GM23248 (cell line): ENCODE measurements at regions not wholly inside any gene's neighbourhood (a gene's known extent, or its start where the extent isn't known, plus 50 kb on each side); places are given as distances from the start of the nearest gene placed in this dataset.

ENCODE experiments used
- DNase-seq: peaks from one replicate; pipeline ENCODE4 v3.0.0-alpha.2; 2015
- H2AFZ ChIP-seq: fragments of 200-600 bp; sonication (generic); 2 replicates; pipeline ENCODE4 v1.6.1; 2016; ENCODE audit warnings: antibody characterized with exemption
- H3F3A ChIP-seq: fragments of 200-600 bp; sonication (generic); 2 replicates; pipeline ENCODE4 v1.6.1; 2016; ENCODE audit warnings: mild to moderate bottlenecking, antibody characterized with exemption, mixed run types; ENCODE audit not compliant: insufficient read depth
- H3K27ac ChIP-seq: fragments of 200-600 bp; sonication (generic); 2 replicates; pipeline ENCODE4 v1.5.1; 2016; ENCODE audit warnings: mild to moderate bottlenecking
- H3K27me3 ChIP-seq: fragments of 200-600 bp; sonication (generic); replicated peaks from 2 replicates; pipeline ENCODE4 v1.6.1; 2016; ENCODE audit warnings: mild to moderate bottlenecking; ENCODE audit not compliant: insufficient read depth
- H3K36me3 ChIP-seq: fragments of 200-600 bp; sonication (generic); 2 replicates; pipeline ENCODE4 v1.6.1; 2016; ENCODE audit warnings: low read depth, mild to moderate bottlenecking
- H3K4me1 ChIP-seq: fragments of 200-600 bp; sonication (generic); 2 replicates; pipeline ENCODE4 v1.6.1; 2016; ENCODE audit warnings: mild to moderate bottlenecking; ENCODE audit not compliant: insufficient read depth
- H3K4me2 ChIP-seq: fragments of 200-600 bp; sonication (generic); one replicate; pipeline ENCODE4 v1.6.1; 2016; ENCODE audit warnings: mild to moderate bottlenecking; ENCODE audit not compliant: unreplicated experiment
- H3K4me3 ChIP-seq: fragments of 200-600 bp; sonication (generic); 2 replicates; pipeline ENCODE4 v1.5.1; 2016; ENCODE audit warnings: mild to moderate bottlenecking
- H3K79me2 ChIP-seq: fragments of 200-600 bp; sonication (generic); 2 replicates; pipeline ENCODE4 v1.6.1; 2016; ENCODE audit warnings: mild to moderate bottlenecking; ENCODE audit not compliant: insufficient read depth
- H3K9ac ChIP-seq: fragments of 200-600 bp; sonication (generic); 2 replicates; pipeline ENCODE4 v1.6.1; 2016; ENCODE audit warnings: mild to moderate bottlenecking
- H3K9me2 ChIP-seq: fragments of 200-600 bp; sonication (generic); 2 replicates; pipeline ENCODE4 v1.6.1; 2016; ENCODE audit warnings: mixed run types, mild to moderate bottlenecking, moderate library complexity; ENCODE audit not compliant: insufficient read depth
- H3K9me3 ChIP-seq: fragments of 200-600 bp; sonication (generic); one replicate; pipeline ENCODE4 v1.6.1; 2017; ENCODE audit warnings: low read depth
- H4K20me1 ChIP-seq: fragments of 200-600 bp; sonication (generic); 2 replicates; pipeline ENCODE4 v1.6.0; 2016; ENCODE audit not compliant: insufficient read depth
- EZH2 ChIP-seq: fragments of 200-600 bp; sonication (generic); IDR thresholded peaks from 2 replicates; pipeline ENCODE4 v1.6.1; 2018; ENCODE audit warnings: antibody characterized with exemption, mild to moderate bottlenecking; ENCODE audit not compliant: insufficient read depth, poor library complexity, severe bottlenecking
- EZH2phosphoT487 ChIP-seq: fragments of 200-600 bp; sonication (generic); IDR thresholded peaks from 2 replicates; pipeline ENCODE4 v1.6.1; 2018; ENCODE audit warnings: antibody characterized with exemption, moderate library complexity, mild to moderate bottlenecking, low read depth; ENCODE audit not compliant: insufficient read depth
- WGBS, 2 experiments: methylation state at CpG; one replicate each; pipeline ENCODE4 v1.1.6; 2015 to 2017; ENCODE audit warnings: low lambda C conversion rate in 2 of 2, low coverage in 1 of 2; ENCODE audit errors: missing lambda C conversion rate in 2 of 2; 5-methylcytosine and 5-hydroxymethylcytosine counted together
- in situ Hi-C: fragments of 300-500 bp; cut with MboI; formaldehyde crosslinking; loops from 2 replicates; pipeline ENCODE4 v1.15.0; 2020

DNA sequence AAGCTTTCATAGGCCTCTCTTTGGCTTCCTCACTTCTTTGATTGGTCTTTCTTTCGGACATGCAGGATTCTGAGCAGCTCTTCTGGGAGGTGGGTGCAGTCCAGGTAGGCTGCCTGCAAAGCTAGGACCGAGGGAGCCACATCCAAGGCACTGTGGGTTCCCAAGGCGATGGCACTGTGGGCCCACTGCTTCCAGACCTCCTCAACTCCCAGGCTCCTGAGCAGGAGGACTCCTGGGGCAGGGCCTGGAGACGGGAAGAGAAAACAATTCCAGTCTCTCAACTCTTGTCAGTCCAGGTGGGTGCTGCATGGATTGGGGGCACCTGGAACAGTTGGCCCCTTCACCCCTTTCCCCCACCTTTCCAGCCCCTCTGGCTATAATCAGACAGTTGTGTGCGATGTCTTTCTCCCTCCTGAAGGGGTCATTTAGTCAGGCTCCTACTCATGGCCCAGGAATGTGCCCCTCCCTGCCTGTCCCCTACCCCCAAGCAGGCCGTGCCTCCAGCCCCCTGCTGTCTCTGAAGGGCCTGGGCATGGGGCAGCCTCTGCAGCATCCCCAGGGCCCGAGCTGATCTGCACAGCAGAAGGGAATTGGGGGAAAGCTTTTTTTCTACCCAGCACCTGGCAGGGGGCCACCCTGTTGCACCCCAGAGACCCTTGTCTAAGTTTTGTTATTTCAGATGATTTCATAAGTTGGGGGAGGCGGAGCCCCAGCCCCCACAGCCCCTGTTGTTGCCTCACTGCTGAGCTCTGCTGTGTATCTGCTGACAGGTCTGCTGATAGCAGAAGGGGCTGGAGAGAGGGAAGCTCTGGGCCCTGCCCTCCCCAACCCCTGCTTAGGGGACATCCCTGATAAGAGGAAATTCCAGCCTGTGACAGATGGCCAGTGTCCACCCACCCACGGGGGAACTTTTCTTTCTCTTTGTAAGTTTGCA, 330.3 kb downstream of the SEC14L1 start:
- WGBS, 2 experiments: 59% methylated on average over 9 of the region's 9 CpGs
- Histone ChIP-seq H3K27ac (no peak overlapping the region; the same call in 1 of the 2 replicates), H3K4me3 (no peak overlapping the region), H3K36me3 (no peaks in the 10 kb centered on the region), H3K4me1 (peaks cover 60% of the 10 kb centered on the region), H2AFZ (no peak overlapping the region), H4K20me1 (peaks cover 51% of the 10 kb centered on the region), H3K9me2 (no peaks in the 10 kb centered on the region), H3K79me2 (peaks cover 100% of the 10 kb centered on the region), H3K9ac (0 out of 2 replicates have a peak overlapping the region, but pooled peaks have one; percentile 12), H3K27me3 (no peaks in the 10 kb centered on the region), H3F3A (peaks cover 32% of the 10 kb centered on the region), H3K9me3 (no peaks in the 10 kb centered on the region), H3K4me2 (no peak overlapping the region)
- in situ Hi-C loops: no loop called here
- no peak for TF ChIP-seq EZH2
- TF ChIP-seq EZH2phosphoT487: no peak
- DNase-seq: peak; percentile 37

DNA sequence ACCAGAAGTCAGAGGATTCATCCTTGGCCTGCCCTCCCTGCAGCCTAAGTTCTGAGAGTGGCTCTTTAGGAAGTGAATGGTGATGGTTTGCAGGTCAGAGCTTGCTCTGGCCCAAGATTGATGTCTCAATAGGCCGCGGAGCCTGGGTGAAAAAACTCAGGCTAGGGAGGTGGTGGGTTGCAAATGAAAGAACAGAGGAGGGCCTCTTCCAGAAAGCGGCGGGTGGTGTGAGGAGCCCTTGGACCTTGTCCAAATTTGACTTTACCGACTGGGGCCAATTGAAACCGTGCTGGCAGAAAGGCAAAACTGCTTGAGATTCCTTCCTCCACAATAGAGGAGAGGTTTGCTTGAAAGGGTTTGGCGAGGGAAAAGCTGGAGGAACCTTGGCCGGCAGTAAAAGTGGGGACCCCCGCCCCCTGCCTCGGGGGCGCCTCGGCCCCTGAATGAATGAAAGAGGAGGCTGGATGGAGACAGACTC, 331.3 kb downstream of the SEC14L1 start:
- H3F3A ChIP-seq: peaks cover 41% of the 10 kb centered on the region
- no peaks in the 10 kb centered on the region for H3K27me3 ChIP-seq
- H3K27ac ChIP-seq: peak overlapping the region; percentile 43
- peak overlapping the region; percentile 51 for H3K4me2 ChIP-seq
- 12 to 17% methylated on average over 12 of the region's 12 CpGs for whole genome bisulfite sequencing, 2 experiments
- no peaks in the 10 kb centered on the region for H3K36me3 ChIP-seq
- peaks cover 98% of the 10 kb centered on the region for H3K79me2 ChIP-seq
- no peak overlapping the region for H3K4me3 ChIP-seq
- H2AFZ ChIP-seq: no peak overlapping the region
- H3K4me1 ChIP-seq: peaks cover 66% of the 10 kb centered on the region
- H3K9me3 ChIP-seq: no peaks in the 10 kb centered on the region
- DNase-seq: peak; percentile 54
- in situ Hi-C loops: no loop called here
- peaks cover 56% of the 10 kb centered on the region for H4K20me1 ChIP-seq
- H3K9ac ChIP-seq: peak overlapping the region; percentile 50
- H3K9me2 ChIP-seq: no peaks in the 10 kb centered on the region
- TF ChIP-seq EZH2phosphoT487 (no peak), EZH2 (no peak)

DNA sequence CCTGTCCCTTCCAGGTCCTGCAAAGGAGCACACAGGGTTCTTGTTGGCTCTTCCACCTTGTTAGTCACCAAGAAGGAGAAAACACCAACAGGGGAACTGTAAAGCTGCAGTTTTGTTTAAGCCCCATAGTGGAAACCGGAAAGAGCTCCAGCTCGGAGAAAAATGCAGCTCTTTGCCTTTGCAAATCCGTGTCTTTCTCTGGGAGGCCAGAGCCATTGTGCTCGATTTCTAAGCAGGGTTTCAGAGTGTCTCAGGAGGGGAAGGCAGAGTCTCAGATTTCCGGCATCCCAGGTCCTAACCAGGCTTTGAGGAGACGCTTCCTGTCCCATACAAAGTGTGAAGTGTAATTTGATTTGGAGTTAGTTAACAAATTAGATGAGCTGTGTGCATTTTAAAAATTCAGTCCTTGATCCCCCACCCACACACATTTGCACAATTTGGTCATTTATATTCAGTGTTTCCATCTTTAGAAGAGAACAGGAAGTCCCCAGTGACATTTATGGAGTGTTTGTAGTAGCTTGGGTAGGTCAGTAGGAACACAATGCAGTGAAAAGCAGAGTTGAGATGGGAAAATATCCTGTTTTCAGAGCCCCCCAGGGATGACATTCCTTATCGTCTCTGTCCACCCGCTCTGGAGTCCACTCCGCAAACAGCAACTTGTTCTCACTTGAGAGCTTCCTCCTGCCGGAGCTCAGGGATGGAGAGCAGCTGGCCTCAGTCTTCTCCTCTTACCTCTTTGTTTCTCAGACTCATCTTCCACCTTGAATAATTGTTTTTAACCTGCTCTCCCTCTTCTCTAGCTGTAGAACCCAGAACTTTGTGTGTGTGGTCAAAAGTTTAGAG, 331.9 kb downstream of the SEC14L1 start:
- 40 to 49% methylated on average over 10 of the region's 10 CpGs for WGBS, 2 experiments
- in situ Hi-C loops: no loop called here
- Histone ChIP-seq H4K20me1 (peaks cover 57% of the 10 kb centered on the region), H3K4me1 (peaks cover 70% of the 10 kb centered on the region), H3K9me3 (no peaks in the 10 kb centered on the region), H2AFZ (no peak overlapping the region), H3F3A (peaks cover 45% of the 10 kb centered on the region), H3K9me2 (no peaks in the 10 kb centered on the region), H3K4me3 (no peak overlapping the region), H3K4me2 (peak overlapping the region; percentile 51), H3K79me2 (peaks cover 91% of the 10 kb centered on the region), H3K27ac (peak overlapping the region; percentile 43), H3K9ac (peak overlapping the region; percentile 50), H3K27me3 (no peaks in the 10 kb centered on the region), H3K36me3 (no peaks in the 10 kb centered on the region)
- no peak for TF ChIP-seq EZH2
- TF ChIP-seq EZH2phosphoT487: no peak
- peak; percentile 64 for DNase-seq

DNA sequence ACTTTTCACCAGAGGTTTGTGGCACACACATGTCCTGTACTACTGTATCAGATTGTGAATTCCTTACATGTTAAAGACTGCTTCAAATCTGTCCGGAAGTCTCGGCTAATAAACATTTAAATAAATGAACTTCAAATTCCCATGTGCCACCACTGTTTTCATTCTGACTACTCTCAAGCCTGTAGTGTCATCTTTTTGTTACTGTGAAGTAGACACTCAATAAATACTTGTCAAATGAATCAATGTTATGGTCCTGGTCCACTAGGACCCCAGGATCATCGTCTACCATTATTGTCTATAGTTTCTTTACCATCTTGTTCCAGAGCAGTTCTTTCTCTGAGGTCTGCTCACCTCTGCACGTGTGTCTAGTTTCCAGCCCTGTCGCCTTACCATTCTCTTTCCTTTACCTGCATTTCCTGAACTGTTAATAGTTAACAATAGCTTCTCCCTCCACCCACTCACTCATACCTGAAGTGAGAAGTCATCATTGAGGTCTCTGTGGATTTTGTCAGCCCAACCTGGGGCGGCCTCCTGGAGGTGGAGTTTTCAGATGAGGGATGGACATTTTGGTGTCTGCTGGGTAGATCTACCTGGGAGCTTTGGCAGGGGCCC, 333.0 kb downstream of the SEC14L1 start:
- no peak overlapping the region for H2AFZ ChIP-seq
- no peak for TF ChIP-seq EZH2
- H3K4me1 ChIP-seq: peaks cover 79% of the 10 kb centered on the region
- no peaks in the 10 kb centered on the region for H3K27me3 ChIP-seq
- H3K27ac ChIP-seq: 0 out of 2 replicates have a peak overlapping the region, but pooled peaks have one; percentile 4
- DNase-seq: peak; percentile 38
- peaks cover 90% of the 10 kb centered on the region for H3K79me2 ChIP-seq
- no peaks in the 10 kb centered on the region for H3K9me2 ChIP-seq
- in situ Hi-C loops: no loop called here
- WGBS, 2 experiments: 86 to 92% methylated on average over 6 of the region's 6 CpGs
- no peak overlapping the region for H3K9ac ChIP-seq
- peaks cover 62% of the 10 kb centered on the region for H4K20me1 ChIP-seq
- no peak overlapping the region for H3K4me3 ChIP-seq
- no peaks in the 10 kb centered on the region for H3K36me3 ChIP-seq
- peaks cover 55% of the 10 kb centered on the region for H3F3A ChIP-seq
- H3K4me2 ChIP-seq: peak overlapping the region; percentile 45
- no peaks in the 10 kb centered on the region for H3K9me3 ChIP-seq
